Fibroblast of skin of back (primary cell): ENCODE measurements at regions not wholly inside any gene's neighbourhood (a gene's known extent, or its start where the extent isn't known, plus 50 kb on each side); places are given as distances from the start of the nearest gene placed in this dataset.
"Not testable (repeated sequence)": the region's sequence is repeated elsewhere in the genome, so short reads cannot be mapped to it uniquely, and the experiment has no call there.

Source experiments
- DNase-seq: peaks from one replicate; pipeline ENCODE4 v3.0.0-alpha.2; 2013

DNA sequence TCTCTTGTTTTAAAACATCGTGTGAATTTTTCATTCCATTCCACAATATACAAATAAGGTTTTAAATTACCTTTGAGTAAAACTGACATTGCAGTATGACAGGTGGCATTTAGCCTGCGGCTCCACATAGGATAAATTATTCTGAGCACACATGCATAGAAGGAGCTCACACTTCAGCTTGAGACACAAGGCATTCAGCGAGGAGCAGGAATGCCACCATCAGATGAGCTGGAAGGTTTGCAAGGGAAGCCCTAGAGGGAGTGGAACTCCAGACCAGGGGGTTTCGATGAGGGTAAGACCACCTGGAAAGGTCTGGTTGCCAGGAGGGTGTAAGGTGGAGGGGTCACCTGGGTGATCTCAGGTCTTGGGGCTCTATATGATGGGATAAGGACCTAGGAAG, 259.0 kb upstream of the ADRA1B start:
- no peak for DNase-seq

DNA sequence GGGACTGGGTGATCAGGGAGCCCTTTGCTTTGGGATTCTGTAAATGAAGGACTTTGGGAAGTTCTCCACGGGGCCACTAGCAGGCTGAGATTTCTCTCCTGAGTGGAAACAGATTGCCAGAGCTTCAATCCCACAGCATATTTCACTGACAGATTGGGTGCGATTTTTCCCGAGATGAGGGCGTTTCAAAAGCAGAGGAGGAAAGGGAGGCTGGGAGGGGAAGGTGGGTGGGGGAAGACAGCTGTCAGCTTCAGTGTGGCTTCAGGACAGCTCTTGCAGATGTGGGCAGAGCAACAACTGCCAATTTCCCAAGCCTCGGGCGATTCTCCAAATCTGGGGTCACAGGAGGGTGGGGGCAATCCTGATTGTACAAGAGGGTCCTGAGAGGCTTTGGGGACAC, 258.5 kb upstream of the ADRA1B start:
- no peak for DNase-seq

DNA sequence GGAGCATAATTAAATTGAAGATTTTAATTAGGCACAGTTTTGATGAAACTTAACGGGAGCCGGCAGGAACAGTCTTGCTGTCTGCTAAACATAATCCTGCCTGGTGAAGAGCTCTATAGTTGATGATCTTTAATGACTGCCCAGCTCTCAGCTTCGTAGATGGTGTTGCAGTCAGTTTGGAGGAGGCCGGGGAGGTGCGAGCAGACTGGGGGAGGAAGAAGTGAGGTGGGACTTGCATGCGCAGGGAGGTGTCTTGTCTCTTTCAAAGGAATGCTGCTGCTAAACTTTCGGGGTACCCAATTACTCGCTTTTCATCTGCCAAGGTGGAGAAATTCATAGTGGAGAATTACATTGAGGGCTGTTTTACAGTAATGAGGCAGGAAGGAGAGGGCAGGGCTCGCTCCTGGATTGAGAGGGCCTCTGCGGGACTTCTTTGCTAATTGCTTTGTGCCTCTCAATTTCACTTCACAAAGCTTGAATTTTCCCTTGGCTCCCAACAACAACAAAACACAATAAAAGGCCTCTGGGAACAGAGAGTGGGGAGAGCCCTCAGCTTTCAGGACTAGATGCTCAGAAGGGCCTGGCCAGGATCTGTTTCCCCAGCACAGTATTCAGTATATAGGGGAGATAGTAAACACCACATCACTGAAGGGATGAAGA, 257.9 kb upstream of the ADRA1B start:
- no peak for DNase-seq

DNA sequence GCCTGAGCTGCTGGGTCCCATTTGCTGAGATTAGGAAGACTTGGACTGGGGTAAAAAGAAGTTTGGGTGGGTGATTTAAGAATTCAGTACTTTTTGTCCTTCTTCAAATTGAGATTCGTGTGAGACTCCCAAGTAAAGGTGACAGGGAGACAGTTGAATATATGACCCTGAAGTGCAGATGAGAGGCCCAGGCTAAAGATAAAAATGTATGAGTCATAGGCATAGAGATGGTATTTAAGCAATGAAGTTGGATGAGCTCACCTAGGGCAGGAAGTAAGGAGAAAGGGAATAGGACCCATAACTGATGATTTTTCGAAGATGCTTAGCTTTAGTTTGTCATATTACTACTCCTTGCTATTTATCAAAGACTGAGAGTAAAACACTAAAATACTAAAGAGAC, 255.9 kb upstream of the ADRA1B start:
- DNase-seq, result peak; percentile 25

DNA sequence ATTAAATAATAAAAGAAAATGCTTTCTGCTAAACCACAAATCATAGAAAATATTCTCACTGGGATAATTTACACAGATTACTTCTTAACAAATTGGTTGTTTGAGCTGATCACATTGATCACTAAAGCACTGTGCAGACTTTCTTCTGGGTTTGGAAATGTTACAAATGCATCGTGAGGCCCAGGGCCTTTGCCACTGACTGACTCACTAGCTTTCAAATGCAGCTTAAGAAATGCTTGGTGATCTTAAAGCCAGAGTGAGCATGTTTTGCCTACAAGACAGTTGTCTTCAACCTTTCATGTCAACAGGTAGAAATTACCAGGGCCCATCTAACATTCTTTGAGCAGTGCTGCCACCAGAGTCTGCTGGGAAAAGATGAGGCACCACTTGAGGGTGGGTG, 252.3 kb upstream of the ADRA1B start:
- DNase-seq, result no peak

DNA sequence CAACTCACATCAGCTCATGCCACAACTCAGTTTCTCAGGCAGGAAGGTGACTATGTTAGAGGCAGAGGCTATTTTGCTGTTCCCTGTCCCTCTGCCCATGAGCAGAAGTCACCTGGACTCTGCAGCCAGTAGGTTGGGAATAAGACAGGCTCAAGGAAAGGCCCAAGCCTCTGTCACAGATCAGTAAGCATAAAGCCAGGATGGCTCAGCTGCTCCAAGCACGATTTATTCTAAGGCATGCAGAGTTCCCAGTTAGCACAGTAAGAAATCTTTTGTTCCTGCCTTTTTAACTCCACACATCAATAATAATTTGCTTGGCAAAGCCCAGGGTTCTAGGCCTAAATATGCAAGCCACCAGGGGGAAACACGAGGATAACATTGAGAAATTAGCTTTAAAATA, 249.0 kb upstream of the ADRA1B start:
- no peak for DNase-seq

DNA sequence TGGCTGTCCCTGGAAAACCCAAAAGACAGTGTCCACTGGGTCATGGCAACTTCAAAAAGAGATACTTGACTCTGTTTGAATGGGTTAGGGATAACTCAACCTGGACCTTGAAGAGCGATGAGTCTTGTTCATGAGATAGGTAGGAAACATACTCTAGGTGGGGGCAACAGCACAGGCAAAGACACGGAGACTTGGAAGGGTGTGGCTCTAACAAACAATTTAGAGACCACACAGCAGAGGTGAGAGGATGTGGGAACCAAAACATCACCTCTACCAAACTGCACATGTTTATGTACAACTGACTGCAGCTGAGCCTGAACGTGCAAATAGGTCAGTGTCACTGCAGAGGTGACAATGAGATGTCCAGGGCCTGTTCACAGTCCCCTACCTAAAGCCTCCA, 247.7 kb upstream of the ADRA1B start:
- no peak for DNase-seq

DNA sequence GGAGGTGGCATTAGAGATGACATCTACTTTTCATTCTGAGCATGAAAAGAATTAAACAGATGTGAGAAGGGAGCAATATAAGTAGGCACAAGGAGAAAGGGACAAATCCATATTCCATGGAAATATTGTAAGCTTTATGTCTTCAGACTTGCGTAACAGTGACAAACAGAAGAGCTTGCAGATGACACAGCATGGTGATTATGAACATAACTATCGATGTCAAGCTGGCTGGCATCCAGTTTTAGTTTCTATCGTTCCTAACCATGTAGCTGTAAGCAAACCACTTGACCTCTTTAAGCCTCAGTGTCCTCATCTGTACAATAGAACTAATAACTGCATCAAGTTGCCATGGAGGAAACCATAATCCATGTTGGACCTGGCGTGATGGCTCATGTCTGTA, 246.7 kb upstream of the ADRA1B start:
- DNase-seq, result no peak

DNA sequence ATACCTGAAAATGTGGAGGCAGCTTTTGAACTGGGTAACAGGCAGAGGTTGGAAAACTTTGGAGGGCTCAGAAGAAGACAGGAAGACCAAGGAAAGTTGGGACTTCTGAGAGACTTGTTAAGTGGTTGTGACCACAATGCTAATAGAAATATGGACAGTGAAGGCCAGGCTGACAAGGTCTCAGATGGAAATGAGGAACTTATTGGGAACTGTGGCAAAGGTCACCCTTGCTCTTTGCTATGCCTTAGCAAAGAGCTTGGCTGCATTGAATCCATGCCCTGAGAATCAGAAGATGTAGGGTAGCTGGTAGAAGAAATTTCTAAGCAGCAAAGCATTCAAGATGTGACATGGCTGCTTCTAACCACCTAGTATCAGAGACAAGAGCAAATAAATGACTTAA, 244.4 kb upstream of the ADRA1B start:
- no peak for DNase-seq

DNA sequence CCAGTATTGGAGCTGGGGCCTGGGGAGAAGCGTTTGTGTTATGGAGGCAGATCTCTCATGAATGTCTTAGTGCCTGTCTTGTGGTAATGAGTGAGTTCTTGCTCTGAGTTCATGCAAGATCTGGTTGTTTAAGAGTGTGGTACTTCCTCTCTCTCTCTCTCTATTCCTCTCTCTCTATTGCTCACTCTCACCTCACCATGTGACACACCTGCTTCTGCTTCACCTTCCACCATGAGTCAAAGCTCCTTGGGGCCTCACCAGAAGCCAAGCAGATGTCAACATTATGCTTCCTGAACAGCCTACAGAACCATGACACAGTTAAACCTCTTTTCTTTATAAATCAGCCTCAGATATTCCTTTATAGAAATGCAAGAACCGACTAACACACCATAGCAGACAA, 242.7 kb upstream of the ADRA1B start:
- no peak for DNase-seq

DNA sequence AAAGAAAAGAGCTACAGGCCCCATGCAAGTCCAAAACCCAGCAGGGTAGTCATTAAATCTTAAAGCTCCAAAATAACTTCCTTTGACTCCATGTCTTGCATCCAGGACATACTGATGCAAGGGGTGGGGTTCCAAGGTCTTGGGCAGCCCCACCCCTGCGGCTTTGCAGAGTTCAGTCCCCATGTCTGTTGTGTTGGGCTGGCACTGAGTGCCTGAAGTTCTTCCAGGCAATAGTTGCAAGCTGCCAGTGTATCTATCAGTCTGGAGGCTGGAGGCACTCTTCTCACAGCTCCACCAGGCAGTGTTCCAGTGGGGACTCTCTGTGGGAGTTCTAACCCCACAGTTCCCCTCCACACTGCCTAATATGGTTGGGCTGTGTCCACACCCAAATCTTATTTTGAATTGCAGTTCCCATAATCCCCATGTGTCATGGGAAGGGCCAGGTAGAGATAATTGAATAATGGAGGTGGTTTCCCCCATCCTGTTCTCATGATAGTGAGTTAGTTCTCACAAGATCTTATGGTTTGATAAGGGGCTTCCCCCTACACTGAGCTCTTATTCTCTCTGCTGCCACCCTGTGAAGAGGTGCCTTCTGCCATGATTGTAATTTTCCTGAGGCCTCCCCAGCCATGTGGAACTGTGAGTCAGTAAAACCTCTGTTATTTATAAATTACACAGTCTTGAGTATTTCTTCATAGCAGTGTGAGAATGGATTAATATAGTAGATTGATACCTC, 237.5 kb upstream of the ADRA1B start:
- no peak for DNase-seq

DNA sequence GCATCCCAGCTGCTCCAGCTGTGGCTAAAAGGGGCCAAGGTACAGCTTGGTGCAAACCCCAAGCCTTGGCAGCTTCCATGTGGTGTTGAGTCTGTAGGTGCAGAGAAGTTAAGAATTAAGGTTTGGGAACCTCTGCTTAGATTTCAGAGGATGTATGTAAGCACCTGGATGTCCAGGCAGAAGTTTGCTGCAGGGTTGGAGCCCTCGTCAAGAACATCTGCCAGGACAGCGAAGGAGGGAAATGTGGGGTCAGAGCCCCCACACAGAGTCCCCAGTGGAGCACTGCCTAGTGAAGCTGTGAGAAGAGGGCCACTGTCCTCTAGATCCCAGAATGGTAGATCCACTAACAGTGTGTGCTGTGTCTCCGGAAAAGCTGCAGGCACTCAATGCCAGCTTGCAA, 236.2 kb upstream of the ADRA1B start:
- DNase-seq, result no peak

DNA sequence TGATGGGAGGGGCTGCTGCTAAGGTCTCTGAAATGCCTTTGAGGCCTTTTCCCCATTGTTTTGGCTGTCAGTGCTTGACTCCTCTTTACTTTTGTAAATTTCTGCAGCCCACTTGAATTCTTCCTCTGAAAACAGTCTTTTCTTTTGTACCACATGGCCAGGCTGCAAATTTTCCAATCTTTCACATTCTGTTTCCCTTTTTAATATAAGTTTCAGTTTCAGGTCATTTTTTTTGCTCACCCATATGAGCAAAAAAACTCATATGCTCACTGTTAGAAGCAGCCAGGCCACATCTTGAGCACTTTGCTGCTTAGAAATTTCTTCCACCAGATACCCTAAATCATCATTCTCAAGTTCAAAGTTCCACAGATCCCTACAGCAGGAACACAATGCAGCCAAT, 234.6 kb upstream of the ADRA1B start:
- DNase-seq, result no peak

DNA sequence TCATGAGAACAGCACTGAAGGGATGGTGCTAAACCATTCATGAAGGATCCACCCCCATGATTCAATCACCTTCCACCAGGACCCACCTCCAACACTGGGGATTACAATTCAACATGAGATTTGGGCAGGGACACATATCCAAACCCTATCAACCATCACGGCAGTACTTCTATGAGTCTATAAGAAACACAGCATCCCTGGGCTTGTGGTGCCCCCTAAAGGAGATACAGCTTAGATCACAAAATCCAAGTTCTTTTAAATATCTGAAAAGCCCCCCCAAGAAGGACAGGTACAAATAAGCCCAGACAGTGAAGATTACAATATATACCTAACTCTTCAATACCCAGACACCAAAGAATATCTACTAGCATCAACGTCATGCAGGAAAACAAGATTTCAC, 233.7 kb upstream of the ADRA1B start:
- no peak for DNase-seq

DNA sequence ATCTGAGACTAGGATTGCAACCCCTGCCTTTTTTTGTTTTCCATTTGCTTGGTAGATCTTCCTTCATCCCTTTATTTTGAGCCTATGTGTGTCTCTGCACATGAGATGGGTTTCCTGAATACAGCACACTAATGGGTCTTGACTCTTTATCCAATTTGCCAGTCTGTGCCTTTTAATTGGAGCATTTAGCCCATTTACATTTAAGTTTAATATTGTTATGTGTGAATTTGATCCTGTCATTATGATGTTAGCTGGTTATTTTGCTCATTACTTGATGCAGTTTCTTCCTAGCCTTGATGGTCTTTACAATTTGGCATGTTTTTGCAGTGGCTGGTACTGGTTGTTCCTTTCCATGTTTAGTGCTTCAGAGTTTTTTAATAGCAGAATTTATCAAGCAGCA, 228.4 kb upstream of the ADRA1B start:
- not testable (repeated sequence) for DNase-seq

DNA sequence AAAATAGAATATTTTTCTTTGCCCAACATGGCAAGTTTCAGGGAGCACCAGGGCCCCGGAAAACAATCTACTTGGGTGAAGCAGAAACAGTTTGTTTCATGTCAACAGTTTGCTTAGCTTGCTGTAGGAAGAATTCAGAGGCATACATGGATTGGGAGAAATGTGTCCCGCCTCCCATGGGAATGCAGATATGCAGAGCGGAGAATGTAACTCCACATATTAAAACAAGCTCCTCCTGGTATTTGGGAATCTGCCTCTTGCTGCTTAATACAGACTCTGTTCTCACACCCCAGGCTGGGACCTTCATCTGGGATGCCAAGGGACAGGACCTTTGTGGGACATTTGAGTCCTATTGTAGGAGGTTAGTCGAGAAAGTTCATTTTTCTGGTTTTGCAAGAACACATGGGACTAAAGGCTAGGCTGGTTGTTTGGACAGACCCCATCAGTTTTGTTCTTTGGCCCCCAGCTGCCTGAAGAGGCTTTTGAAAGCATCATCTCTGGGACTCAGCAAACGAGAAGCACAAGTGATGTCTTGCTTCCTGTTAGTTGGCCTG, 220.5 kb upstream of the ADRA1B start:
- peak; percentile 51 for DNase-seq

DNA sequence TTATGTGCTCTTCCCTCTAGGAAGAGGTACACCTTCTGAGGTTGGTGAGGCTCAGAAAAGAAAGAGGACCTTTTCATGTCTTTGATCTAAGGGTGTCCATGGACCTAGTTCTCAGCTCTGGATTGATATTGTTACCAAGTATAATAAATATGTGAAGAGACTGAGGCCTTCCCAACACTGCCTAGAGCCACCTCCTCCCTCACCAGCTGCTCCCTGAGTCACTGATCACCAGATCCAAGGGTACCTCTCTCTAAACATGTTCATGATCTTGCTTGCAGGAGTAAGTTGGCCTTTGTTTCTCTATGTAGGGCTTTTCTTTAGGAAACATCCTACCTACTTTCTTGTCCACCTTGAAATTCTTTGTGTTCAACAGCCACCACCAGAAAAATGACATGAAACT, 218.8 kb upstream of the ADRA1B start:
- DNase-seq, result no peak

DNA sequence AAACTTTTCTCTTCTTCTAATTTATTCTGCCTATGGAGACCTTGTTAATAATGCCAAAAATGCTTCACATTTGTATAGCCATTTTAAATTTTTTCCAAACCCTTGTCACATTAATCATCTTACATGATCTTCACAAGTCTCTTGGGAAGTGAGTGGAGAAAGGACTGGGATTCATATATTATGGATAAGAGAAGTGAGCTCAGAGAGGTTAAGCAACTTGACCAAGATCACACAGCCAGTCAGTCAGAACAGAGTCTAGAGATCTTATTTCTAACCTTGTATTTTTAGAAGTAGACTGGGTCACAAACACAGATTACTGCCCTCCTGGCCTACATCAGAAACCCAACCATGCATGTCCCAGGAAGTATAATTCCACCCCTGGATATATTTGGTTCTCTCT, 218.0 kb upstream of the ADRA1B start:
- no peak for DNase-seq

DNA sequence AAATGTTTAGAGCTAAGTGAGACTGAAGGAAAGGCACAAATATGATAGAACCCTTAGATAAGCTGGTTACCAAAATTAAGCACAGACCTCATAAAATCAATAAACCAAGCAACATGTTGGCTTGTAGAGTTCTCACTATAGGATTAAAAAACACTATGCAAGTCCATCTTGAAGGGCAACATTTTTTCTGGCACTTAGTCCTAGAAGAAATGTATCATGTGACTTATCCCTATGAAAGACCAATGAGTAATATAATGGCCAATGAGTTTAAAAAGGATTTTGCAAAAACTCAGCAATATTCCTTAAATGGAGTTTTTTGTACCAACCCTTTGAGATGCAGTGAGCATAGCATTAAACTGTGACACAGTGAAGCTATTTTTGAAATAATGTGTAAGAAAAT, 216.3 kb upstream of the ADRA1B start:
- no peak for DNase-seq

DNA sequence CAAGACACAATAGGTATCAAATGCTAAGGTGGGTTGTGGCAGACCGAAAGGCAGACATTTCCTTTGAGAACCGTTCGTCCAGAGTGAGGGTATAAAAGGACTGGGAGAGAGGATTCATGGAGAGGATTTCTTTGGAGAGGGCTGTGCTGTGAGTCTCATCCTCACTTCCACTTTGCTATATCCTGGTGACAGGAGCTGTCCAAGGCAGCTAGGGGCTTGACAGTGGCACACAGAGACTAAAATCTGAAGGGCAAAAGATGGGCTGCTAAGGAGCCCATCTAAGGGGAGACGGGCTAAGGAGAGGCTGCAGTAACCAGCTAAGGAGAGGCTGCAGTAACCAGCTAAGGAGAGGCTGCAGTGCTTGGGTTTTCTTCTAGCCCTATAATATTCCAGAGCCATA, 214.0 kb upstream of the ADRA1B start:
- DNase-seq, result no peak

DNA sequence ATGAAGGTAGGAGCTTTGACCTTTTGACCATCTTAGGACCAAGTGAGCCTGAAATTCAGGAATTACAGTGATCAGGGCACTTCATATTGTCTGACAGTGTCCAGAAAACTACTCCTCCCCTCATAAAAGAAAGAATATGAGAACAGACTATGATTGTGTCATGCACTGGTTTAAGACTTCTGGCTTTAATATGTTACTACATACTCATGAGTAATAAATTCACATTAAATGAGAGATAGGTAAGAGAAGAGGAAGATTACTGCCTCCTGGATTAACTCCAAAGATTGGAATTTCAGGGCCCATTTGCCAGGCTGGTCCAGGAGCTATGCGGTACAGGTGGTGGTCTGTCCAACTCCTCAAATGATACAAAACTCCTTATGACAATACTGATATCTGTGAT, 213.5 kb upstream of the ADRA1B start:
- no peak for DNase-seq

DNA sequence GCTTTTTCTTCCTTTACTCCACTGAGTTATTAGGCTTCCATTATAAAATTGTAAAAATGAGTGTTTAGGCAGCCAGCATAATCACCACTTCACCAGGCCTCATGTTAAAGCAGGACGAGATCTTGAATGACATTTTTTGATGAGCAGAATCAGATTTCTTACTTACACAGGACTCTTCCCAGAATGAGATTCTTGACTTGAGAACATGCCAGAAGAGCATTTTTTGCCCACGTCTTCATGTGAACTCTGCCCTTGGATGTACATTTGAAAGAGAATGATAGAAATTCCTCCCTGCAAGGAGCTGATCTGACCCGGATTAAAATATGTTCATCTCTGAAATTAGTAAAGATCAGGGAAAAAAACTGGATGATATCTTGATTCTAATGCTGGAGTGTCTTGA, 212.1 kb upstream of the ADRA1B start:
- DNase-seq, result no peak

DNA sequence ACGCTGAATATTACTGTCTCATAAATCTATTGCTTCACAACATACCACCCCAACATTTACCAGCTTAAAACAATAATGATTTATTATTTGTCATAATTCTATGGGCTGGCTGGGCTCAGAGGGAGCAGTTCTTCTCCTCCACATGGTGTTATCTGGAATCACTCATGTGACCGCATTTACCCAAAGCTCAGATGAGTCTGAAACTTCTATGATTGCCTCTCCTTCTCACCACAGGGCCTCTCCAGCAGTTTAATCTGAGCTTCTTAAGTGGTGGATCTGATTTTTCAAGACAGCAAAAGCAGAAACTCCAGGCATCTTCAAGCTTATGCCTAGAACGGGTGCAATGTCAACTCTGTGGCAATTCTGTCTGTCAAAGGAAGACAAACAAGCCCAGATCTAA, 210.3 kb upstream of the ADRA1B start:
- DNase-seq, result no peak

DNA sequence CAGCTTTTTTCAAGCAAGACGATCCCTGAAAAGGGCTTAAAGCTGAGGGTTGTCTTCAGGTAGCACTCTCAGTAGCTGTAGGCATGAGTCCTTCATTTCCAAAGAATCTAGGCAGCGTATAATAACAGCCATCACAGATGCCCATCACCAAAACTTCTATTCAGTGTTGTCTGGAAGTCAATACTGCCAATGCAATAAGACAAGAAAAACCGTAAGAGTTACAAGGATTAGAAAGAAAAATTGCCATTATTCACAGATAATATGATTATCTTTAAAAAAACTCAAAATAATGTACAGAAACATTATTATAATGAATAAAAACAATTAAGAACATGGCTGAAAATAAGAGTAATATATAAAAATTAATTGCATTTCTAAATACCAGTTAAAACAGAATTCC, 208.2 kb upstream of the ADRA1B start:
- no peak for DNase-seq

DNA sequence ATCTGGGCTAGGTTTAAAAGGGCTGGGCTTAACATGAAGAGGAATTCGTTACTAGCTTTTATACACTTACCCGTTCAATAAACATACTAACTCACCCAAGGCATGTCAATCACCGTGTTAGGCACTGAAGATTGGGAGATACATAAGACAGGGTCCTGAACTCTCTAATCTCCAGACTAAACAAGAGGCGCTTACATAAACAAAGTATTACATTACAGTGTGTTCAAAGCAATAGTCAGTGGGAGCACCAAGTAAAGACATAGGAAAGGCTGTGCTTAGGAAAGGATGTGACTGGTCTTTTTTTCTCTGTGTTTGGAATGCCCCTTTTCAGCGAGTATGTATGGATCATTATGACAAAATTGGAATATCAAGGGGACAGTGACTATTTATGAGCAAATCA, 203.6 kb upstream of the ADRA1B start:
- no peak for DNase-seq
